NCI-H2107 treated with DMSO at 0.1 percent for 48 hours (cell line): ENCODE measurements at regions not wholly inside any gene's neighbourhood (a gene's known extent, or its start where the extent isn't known, plus 50 kb on each side); places are given as distances from the start of the nearest gene placed in this dataset.
A peak's percentile ranks its signal among the peaks of the same experiment; 100 is the strongest.
"Not testable (repeated sequence)": the region's sequence is repeated elsewhere in the genome, so short reads cannot be mapped to it uniquely, and the experiment has no call there.

Source experiments
- DNase-seq: peaks from one replicate; lab custom pipeline; 2025; ENCODE audit not compliant: unreplicated experiment; lab: John Stamatoyannopoulos, UW

- DNase-seq: no peak
Measured at GRCh38 chr2:8438996-8439395, 242.9 kb upstream of the ID2 start.

- DNase-seq: no peak
Measured at GRCh38 chr2:8440029-8440778, 241.7 kb upstream of the ID2 start.

- DNase-seq: no peak
Measured at GRCh38 chr2:8441371-8441770, 240.5 kb upstream of the ID2 start.

- DNase-seq: no peak
Measured at GRCh38 chr2:8441986-8442385, 239.9 kb upstream of the ID2 start.

- no peak for DNase-seq
Measured at GRCh38 chr2:8442833-8443486, 238.9 kb upstream of the ID2 start.

GRCh38 chr2:8445580-8445979, 236.3 kb upstream of the ID2 start:
- no peak for DNase-seq

- not testable (repeated sequence) for DNase-seq
Measured at GRCh38 chr2:8446751-8447150, 235.1 kb upstream of the ID2 start.

GRCh38 chr2:8447610-8448221, 234.1 kb upstream of the ID2 start:
- no peak for DNase-seq

- DNase-seq: peak; percentile 20
Measured at GRCh38 chr2:8448824-8449556, 232.9 kb upstream of the ID2 start.

- no peak for DNase-seq
Measured at GRCh38 chr2:8451273-8451672, 230.6 kb upstream of the ID2 start.

- DNase-seq: no peak
Measured at GRCh38 chr2:8452296-8452695, 229.6 kb upstream of the ID2 start.

GRCh38 chr2:8452979-8453903, 228.6 kb upstream of the ID2 start:
- no peak for DNase-seq

- DNase-seq: no peak
Measured at GRCh38 chr2:8453904-8454302, 228.0 kb upstream of the ID2 start.

- DNase-seq: no peak
Measured at GRCh38 chr2:8454797-8455196, 227.1 kb upstream of the ID2 start.

- DNase-seq: no peak
Measured at GRCh38 chr2:8455236-8456150, 226.4 kb upstream of the ID2 start.

GRCh38 chr2:8456151-8457091, 225.4 kb upstream of the ID2 start:
- DNase-seq: no peak

- DNase-seq: no peak
Measured at GRCh38 chr2:8457092-8457481, 224.8 kb upstream of the ID2 start.

GRCh38 chr2:8457699-8458502, 224.0 kb upstream of the ID2 start:
- peak; percentile 16 for DNase-seq
